AML-193 (cell line): ENCODE measurements at regions not wholly inside any gene's neighbourhood (a gene's known extent, or its start where the extent isn't known, plus 50 kb on each side); places are given as distances from the start of the nearest gene placed in this dataset.
"Not testable (repeated sequence)": the region's sequence is repeated elsewhere in the genome, so short reads cannot be mapped to it uniquely, and the experiment has no call there.

ENCODE experiments used
- DNase-seq, 2 experiments: peaks; one replicate each; lab custom pipeline; 2025; lab: John Stamatoyannopoulos, UW

DNA sequence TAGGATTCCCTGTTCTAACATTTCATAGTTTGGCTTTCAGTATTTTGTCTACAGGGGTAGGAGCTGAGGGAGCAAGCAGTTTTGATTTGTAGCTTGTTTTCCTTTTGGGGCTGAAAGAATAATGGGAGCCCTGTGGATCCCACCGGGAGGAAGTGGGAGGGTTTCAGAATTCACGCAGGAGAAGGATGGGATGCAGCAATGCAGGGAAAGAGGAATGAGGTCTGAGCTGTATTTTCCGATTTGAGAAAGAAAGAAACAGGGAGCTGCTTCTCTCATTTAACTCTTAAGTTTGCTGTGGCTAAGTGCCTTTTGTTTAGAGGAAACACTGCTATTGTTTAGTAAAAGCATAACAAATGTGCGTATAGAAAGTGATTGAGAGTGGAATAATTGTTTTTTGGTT, 141.0 kb downstream of the ADCYAP1 start:
- no peak for DNase-seq

GRCh38 chr18:1047406-1047805, 142.7 kb downstream of the ADCYAP1 start:
- no peak for DNase-seq

GRCh38 chr18:1048032-1048431, 143.4 kb downstream of the ADCYAP1 start:
- DNase-seq = no peak

DNA sequence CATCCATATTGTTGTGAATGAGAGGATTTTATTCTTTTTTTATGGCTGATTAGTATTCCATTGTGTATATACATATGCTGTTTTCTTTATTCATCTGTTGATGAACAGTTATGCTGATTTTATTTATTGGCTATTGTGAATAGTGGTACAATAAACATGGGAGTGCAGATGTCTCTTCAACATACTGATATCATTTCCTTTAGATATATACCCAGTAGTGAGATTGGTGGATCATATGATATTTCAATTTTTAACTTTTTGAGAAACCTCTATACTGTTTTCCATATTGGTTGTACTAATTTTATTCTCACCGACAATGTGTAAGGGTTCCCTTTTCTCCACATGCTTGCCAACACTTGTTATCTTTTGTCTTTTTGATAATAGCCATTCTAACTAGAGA, 144.5 kb downstream of the ADCYAP1 start:
- DNase-seq = no peak

GRCh38 chr18:1050012-1050657, 145.5 kb downstream of the ADCYAP1 start:
- no peak for DNase-seq

- DNase-seq = no peak
These were observed 147.6 kb downstream of the ADCYAP1 start for GRCh38 chr18:1052301-1052700.

GRCh38 chr18:1053331-1054315, 149.0 kb downstream of the ADCYAP1 start:
- no peak for DNase-seq

DNA sequence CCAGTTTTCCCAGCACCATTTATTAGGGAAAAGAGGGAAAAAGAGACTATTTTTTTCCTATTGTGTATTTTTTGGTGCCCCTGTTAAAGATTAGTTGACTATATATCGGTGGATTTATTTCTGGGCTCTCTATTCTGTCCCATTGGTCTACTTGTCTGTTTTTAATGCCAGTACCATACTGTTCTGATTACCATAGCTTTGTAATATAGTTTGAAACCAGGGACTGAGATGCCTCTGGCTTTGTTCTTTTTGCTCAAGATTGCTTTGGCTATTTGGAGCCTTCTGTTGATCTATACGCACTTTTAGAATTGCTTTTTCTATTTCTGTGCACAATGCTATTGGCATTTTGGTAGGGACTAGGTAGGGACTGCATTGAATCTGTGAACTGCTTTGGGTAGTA, 151.7 kb downstream of the ADCYAP1 start:
- no peak for DNase-seq

- no peak for DNase-seq
These were observed 152.7 kb downstream of the ADCYAP1 start for GRCh38 chr18:1057367-1057766.

- DNase-seq = no peak
These were observed 157.9 kb downstream of the ADCYAP1 start for GRCh38 chr18:1062588-1062987.

DNA sequence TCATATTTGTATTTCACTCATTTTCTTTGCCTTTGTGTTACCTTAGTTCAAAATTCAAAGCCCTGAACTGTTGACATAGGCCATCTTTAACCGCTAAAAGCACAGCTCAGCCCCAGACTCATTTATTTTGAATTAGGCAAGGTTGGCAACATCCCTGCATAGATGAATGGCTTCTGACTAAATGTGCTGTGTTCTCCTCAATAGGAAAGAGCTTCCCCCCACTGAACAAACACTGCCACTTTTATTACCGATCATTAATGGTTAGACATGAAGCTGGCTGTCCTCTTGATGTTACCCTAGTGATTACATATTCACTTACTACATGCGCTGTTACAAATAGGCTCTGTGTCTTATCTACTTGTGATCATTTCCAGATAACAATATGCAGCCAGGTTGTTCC, 170.7 kb downstream of the ADCYAP1 start:
- DNase-seq = no peak

DNA sequence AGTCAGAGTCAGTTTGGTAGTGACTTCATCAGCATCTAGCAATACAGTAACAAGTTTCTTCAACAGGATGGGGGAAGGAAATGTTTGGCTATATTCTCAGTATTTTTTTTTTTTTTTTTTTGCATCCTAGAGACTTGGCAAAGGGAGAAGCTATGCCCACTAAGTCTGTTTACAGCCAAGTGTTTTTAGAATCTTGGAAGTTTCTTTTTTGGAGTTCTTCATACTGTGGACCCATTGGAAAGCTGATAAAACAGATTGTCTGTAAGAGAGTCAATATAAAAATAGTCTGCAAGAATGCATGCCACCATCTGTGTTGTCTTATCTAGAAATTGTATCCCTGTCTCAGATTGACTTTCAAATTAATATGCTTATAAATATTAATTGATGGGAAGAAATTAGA, 171.2 kb downstream of the ADCYAP1 start:
- DNase-seq = no peak

DNA sequence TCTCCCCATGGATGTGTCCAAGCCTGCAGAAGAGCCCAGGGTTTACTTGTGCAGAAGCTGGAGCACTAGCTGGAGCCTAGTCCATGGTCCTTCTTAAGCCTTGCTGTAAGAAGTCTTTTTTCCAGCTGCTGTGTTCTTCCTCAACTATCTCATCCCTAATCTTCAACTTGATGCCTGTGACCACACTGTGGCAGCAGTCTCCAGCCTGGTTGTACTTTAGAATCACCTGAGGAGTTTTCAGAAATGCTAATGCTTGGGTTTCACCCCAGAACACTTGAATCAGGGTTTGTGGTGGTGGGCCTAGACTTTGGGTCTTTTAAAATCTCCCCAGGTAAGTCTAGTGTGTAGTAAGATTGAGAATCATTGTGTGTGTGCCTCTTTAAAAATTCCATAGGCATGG, 173.6 kb downstream of the ADCYAP1 start:
- no peak for DNase-seq

DNA sequence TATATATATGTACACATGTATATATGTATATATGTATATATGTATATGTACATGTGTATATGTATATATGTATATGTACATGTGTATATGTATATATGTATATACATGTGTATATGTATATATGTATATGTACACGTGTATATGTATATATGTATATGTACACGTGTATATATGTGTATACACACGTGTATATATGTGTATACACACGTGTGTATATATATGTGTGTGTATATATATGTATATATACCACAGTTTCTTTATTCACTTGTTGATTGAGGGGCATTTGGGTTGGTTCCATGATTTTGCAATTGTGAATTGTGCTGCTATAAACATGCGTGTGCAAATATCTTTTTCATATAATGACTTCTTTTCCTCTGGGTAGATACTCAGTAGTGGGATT, 179.0 kb downstream of the ADCYAP1 start:
- not testable (repeated sequence) for DNase-seq

GRCh38 chr18:1090758-1091157, 186.1 kb downstream of the ADCYAP1 start:
- no peak for DNase-seq

GRCh38 chr18:1092228-1092627, 187.6 kb downstream of the ADCYAP1 start:
- DNase-seq = no peak

DNA sequence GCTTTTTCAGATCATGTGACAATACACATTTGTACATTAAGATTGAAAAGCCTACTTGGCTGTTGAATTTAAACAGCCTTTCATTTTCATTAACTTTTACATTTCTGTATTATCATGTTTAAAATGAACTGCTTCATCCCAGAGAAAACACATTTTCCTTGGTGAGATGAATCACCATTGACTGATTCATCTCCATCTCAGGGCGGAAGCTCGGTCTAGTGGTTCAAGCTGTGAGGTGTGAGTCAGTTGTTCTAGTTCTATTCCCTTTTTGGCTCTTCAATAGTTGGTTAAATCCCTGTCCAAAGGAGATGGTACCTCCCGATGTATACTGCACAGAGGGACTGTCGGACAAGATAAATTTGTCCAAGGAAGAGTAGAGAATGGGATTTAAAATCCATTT, 189.7 kb downstream of the ADCYAP1 start:
- no peak for DNase-seq

DNA sequence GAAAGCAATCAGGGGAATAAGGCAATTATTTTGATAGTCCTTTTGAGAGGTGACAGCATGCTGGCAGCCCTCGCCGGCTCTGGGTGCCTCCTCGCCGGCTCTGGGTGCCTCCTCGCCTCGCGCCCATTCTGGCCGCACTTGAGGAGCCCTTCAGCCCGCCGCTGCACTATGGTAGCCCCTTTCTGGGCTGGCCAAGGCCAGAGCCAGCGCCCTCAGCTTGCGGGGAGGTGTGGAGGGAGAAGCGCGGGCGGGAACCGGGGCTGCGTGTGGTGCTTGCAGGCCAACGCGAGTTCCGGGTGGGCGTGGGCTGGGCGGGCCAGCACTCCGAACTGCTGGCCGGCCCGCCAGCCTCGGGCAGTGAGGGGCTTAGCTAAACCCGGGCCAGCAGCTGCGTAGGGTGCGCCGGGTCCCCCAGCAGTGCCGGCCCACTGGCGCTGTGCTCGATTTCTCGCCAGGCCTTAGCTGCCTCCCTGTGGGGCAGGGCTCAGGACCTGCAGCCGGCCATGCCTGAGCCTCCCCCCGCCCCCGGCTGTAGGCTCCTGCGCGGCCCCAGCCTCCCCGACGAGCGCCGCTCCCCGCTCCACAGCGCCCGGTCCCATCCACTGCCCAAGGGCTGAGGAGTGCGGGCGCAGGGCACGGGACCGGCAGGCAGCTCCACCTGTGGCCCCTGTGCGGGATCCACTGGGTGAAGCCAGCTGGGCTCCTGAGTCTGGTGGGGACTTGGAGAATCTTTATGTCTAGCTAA, 193.5 kb downstream of the ADCYAP1 start:
- not testable (repeated sequence) for DNase-seq

DNA sequence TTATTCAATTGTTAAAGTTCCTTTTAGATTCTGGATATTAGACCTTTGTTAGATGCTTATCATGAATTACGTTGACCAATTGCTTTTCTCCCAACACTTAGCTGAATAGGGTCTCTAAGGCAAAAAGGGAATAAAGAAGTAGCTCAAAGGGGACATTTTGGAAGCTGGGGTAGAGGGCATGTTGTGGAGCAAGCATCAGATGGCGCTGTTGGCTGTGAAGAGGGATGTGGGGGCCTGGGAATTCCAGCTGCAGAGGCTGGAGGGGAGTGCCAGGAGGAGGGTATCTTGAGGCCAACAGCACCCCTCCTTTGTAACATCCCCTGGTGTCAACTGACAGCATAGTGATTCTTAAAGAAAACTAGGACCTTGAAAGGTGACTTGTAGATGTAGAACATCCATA, 198.2 kb downstream of the ADCYAP1 start:
- DNase-seq = no peak

- DNase-seq = no peak
These were observed 198.9 kb downstream of the ADCYAP1 start for GRCh38 chr18:1103537-1103936.

GRCh38 chr18:1104181-1104881, 199.7 kb downstream of the ADCYAP1 start:
- DNase-seq = no peak

- DNase-seq = no peak
These were observed 219.8 kb downstream of the ADCYAP1 start for GRCh38 chr18:1124495-1124894.
